Loucy (cell line): ENCODE measurements at regions not wholly inside any gene's neighbourhood (a gene's known extent, or its start where the extent isn't known, plus 50 kb on each side); places are given as distances from the start of the nearest gene placed in this dataset.

Experiments used
- EZH2phosphoT487 ChIP-seq: fragments of 200-600 bp; IDR thresholded peaks from 2 replicates; pipeline ENCODE4 v1.6.1; 2018; ENCODE audit warnings: antibody characterized with exemption, mild to moderate bottlenecking, moderate library complexity, borderline replicate concordance
- TF ChIP-seq, protein P1 (sequence below): fragments of 200-600 bp; sonication (generic); conservative IDR thresholded peaks from 2 replicates; pipeline ENCODE4 v1.5.1; 2014; ENCODE audit warnings: mild to moderate bottlenecking, antibody characterized with exemption, low read length

DNA sequence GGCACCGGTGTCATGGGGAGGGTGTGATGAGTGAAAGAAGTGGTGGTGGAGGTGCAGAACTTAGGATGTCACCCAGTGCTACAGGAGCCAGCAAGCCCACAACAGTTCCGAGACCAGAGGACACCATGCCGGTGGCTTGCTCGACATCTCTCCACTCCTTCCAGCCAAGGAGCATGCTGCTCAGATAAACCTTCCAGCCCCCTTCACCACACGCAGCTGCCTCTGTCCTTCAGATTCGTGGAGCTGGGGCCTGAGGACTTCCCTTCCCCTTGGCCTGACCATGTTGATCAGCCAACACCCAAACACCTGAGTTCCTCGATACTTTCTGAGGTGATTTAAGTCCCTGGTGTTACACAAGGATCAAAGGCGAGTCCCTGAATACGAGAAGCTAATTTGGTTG is 188.8 kb upstream of the FOXF1 start:
- TF ChIP-seq, protein P1, sequence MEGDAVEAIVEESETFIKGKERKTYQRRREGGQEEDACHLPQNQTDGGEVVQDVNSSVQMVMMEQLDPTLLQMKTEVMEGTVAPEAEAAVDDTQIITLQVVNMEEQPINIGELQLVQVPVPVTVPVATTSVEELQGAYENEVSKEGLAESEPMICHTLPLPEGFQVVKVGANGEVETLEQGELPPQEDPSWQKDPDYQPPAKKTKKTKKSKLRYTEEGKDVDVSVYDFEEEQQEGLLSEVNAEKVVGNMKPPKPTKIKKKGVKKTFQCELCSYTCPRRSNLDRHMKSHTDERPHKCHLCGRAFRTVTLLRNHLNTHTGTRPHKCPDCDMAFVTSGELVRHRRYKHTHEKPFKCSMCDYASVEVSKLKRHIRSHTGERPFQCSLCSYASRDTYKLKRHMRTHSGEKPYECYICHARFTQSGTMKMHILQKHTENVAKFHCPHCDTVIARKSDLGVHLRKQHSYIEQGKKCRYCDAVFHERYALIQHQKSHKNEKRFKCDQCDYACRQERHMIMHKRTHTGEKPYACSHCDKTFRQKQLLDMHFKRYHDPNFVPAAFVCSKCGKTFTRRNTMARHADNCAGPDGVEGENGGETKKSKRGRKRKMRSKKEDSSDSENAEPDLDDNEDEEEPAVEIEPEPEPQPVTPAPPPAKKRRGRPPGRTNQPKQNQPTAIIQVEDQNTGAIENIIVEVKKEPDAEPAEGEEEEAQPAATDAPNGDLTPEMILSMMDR = no peak
- TF ChIP-seq EZH2phosphoT487 = no peak
